B cell (primary cell): ENCODE measurements at regions not wholly inside any gene's neighbourhood (a gene's known extent, or its start where the extent isn't known, plus 50 kb on each side); places are given as distances from the start of the nearest gene placed in this dataset.

Experiments
- CTCF ChIP-seq: fragments of 200-600 bp; IDR thresholded peaks from one replicate; pipeline ENCODE4 v1.8.0; 2022; ENCODE audit warnings: antibody characterized with exemption, mild to moderate bottlenecking
- EZH2 ChIP-seq: IDR thresholded peaks from 2 replicates; pipeline ENCODE4 v1.6.1; 2012; ENCODE audit warnings: borderline replicate concordance, low read depth, mild to moderate bottlenecking, moderate library complexity, low read length; ENCODE audit not compliant: insufficient read depth, poor library complexity, severe bottlenecking

GRCh38 chr3:171981271-171981605 lies 58.1 kb upstream of the FNDC3B start:
- TF ChIP-seq CTCF (no peak), EZH2 (no peak)
